ES-I3 (cell line): ENCODE measurements at regions not wholly inside any gene's neighbourhood (a gene's known extent, or its start where the extent isn't known, plus 50 kb on each side); places are given as distances from the start of the nearest gene placed in this dataset.

ENCODE experiments used
- H3K36me3 ChIP-seq: 2 replicates; pipeline ENCODE4 v1.6.1; 2013; ENCODE audit warnings: mild to moderate bottlenecking, low read length, control low read depth, moderate library complexity; ENCODE audit not compliant: insufficient read depth
- H3K4me1 ChIP-seq: 2 replicates; pipeline ENCODE4 v1.6.1; 2013; ENCODE audit warnings: mild to moderate bottlenecking, control low read depth, low read length; ENCODE audit not compliant: insufficient read depth
- H3K9ac ChIP-seq: 2 replicates; pipeline ENCODE4 v1.6.1; 2013; ENCODE audit warnings: low read depth, mild to moderate bottlenecking, low read length, moderate library complexity
- H3K9me3 ChIP-seq: 2 replicates; pipeline ENCODE4 v1.6.1; 2013; ENCODE audit warnings: mild to moderate bottlenecking, low read length, moderate library complexity; ENCODE audit not compliant: control insufficient read depth, insufficient read depth

- Histone ChIP-seq H3K9ac (no peak overlapping the region), H3K4me1 (no peaks in the 10 kb centered on the region; the same call in 1 of the 2 replicates)
Measured at GRCh38 chr2:181818058-181818680, 73.4 kb upstream of the ITPRID2 start.

DNA sequence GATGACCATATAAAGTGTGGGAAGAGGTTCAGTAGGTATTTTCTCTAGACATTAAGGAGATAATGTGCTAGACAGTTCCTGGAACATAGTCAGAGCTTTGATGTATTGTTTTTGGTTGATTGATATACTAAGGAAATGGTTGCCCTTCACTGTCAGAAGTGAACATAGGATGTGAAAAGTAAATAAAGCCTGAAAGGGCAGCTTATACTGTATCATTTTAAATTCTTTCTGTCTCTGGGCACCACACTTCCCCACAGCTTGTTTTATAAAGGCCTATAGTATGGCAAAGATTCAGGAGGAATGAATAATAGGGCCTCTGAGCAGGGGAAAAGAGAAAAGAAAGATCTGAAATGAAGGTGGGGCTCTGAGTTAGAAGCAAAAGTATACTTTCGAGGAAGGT, 72.7 kb upstream of the ITPRID2 start:
- no peaks in the 10 kb centered on the region for H3K9me3 ChIP-seq
- H3K36me3 ChIP-seq = no peaks in the 10 kb centered on the region
- no peak overlapping the region for H3K9ac ChIP-seq
- no peaks in the 10 kb centered on the region; the same call in 1 of the 2 replicates for H3K4me1 ChIP-seq

More at GRCh38 chr2:181818058-181818680, 73.4 kb upstream of the ITPRID2 start:
- Histone ChIP-seq H3K36me3 (no peaks in the 10 kb centered on the region), H3K9me3 (no peaks in the 10 kb centered on the region)

DNA sequence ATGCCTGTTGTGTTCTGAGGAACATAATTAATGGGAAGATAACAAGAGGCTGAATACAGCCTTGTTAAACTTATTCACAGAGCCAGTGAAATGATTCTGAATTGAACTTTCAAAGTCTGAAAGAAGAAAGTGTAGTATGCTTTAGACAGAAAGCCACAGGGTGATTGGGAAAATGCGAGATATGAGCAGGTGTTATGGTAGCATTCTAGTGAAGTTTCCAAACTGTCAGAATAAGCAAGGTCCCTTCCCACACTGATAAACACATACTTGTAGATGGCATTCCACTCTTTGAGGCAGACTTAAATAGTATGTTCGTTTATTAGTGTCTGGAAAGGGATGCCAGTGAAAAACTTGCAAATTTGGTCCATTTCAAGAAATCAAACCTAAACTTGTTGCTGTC, 70.5 kb upstream of the ITPRID2 start:
- Histone ChIP-seq H3K4me1 (no peaks in the 10 kb centered on the region; the same call in 1 of the 2 replicates), H3K9me3 (no peaks in the 10 kb centered on the region)

DNA sequence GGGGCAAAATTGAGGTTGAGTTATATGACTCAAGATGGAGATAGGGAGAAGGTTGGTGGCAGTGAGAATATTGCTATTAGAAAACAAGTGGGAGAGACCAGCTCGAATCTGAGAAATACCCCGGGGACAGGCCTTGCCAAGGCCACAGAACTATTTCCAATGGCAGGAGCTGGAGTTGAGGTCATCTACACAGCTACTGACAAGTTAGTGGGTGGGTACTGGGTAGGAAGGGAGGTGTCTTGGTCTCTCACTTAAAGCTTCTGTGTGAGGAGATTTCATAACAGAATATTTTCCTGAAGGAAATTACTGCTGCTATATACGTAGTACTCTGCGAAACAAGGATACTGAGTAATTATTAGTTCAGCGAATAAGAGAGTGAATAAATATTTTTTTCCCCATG, 69.4 kb upstream of the ITPRID2 start:
- no peaks in the 10 kb centered on the region; the same call in 1 of the 2 replicates for H3K4me1 ChIP-seq
- no peaks in the 10 kb centered on the region for H3K36me3 ChIP-seq
- H3K9me3 ChIP-seq = no peaks in the 10 kb centered on the region

More for the DNA sequence above, 70.5 kb upstream of the ITPRID2 start:
- H3K9ac ChIP-seq = no peak overlapping the region
- H3K36me3 ChIP-seq = no peaks in the 10 kb centered on the region

DNA sequence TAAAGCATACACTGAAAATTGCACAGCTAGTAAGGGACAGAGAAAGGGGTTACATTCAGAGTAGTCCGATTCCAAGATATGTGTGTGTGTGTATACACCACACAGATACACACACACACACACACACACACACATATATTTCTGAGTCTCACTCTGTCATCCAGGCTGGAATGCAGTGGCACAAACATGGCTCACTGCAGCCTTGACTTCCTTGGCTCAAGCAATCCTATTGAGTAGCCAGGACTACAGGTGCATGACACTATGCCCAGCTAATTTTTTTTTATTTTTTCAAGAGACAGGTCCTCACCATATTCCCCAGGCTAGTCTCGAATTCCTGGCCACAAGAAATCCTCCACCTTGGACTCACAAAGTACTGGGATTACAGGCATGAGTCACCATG, 68.1 kb upstream of the ITPRID2 start:
- H3K4me1 ChIP-seq = no peaks in the 10 kb centered on the region; the same call in 1 of the 2 replicates
- no peak overlapping the region for H3K9ac ChIP-seq
- H3K36me3 ChIP-seq = no peaks in the 10 kb centered on the region

More for the DNA sequence above, 69.4 kb upstream of the ITPRID2 start:
- H3K9ac ChIP-seq = no peak overlapping the region

GRCh38 chr2:181828122-181828705, 63.3 kb upstream of the ITPRID2 start:
- H3K4me1 ChIP-seq = no peaks in the 10 kb centered on the region
- no peak overlapping the region for H3K9ac ChIP-seq
- H3K9me3 ChIP-seq = no peaks in the 10 kb centered on the region
- H3K36me3 ChIP-seq = no peaks in the 10 kb centered on the region

More for the DNA sequence above, 68.1 kb upstream of the ITPRID2 start:
- no peaks in the 10 kb centered on the region for H3K9me3 ChIP-seq

GRCh38 chr2:181829230-181829629, 62.3 kb upstream of the ITPRID2 start:
- no peaks in the 10 kb centered on the region for H3K4me1 ChIP-seq
- no peaks in the 10 kb centered on the region for H3K9me3 ChIP-seq
- no peak overlapping the region for H3K9ac ChIP-seq
- H3K36me3 ChIP-seq = no peaks in the 10 kb centered on the region

DNA sequence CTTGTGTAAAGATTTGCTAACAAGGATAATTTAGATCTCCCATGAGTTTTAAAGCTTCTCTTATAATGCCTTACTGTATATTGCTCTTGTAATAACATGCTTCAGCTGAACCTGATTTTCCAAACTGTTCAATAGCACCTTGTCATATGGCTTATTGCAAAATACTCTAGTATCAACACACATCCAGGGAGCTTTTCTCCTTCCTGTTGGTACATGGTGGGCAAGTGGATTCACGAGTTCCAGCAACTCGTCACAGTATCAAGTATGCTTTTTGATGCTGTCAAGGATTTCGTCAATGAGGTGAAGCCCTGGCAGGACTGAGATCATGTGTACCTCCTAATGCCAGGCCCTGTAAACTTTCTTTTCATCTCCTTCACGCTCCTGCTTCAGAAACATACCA, 59.5 kb upstream of the ITPRID2 start:
- H3K4me1 ChIP-seq = no peaks in the 10 kb centered on the region
- no peaks in the 10 kb centered on the region for H3K9me3 ChIP-seq
- no peaks in the 10 kb centered on the region for H3K36me3 ChIP-seq
- H3K9ac ChIP-seq = no peak overlapping the region

DNA sequence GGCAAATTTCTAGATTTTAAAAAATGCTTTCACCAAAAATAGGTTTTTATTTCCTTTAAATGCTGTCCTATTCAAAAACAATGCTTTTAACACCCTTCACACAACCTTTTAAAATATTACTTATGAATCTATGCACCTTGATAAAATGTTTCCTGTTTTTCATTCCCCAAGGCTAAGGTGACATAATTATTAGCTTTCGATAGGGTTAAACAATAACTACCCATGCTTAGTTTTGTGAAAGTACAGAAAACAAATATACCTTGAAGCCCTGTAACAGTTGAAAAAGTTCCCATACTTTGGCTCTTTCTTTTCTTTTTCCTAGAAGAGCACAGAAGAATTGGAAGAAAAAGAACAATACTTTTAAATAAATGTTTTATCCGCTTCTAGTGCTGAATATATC, 54.9 kb upstream of the ITPRID2 start:
- no peaks in the 10 kb centered on the region for H3K9me3 ChIP-seq
- no peaks in the 10 kb centered on the region for H3K36me3 ChIP-seq
- no peak overlapping the region for H3K9ac ChIP-seq
- H3K4me1 ChIP-seq = no peaks in the 10 kb centered on the region

DNA sequence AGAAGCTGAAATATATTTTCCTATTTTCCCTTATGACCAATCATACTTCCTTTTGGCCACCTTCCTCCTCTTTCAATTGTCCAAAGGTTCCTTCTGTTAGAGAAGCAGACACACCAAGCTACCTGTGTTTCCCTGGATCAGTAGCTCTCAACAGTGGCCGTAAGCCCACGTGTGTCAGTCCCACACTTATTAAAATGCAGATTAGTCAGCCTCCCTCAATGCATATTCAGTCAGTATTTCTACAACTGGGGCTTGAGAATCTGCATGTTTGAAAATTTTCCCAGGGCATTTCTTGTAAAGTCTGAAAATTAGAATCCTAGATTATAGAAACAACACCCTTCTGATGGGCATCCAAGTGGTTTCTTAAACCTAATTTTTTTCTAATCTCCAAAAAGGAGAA, 54.0 kb upstream of the ITPRID2 start:
- Histone ChIP-seq H3K9ac (no peak overlapping the region), H3K36me3 (no peaks in the 10 kb centered on the region), H3K4me1 (no peaks in the 10 kb centered on the region), H3K9me3 (no peaks in the 10 kb centered on the region)

DNA sequence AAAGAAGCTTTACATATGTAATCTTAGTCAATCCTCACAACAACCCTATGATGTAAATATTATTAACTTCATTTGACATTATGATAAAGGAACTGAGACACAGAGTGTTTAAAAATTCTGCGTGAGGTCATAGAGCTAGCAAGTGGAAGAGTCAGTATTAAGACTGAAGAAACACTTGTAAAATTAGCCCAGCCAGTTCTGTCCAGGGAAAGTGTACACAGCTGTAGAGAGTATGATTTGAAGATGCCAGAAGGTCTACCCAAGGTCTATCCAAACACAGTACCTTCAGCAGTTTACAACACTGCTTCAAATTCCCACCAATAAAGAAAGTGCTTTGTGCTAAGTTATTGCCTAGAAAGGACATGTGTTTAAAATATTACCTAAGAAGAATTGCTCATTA, 51.7 kb upstream of the ITPRID2 start:
- no peaks in the 10 kb centered on the region for H3K36me3 ChIP-seq
- no peaks in the 10 kb centered on the region for H3K4me1 ChIP-seq
- no peak overlapping the region for H3K9ac ChIP-seq
- H3K9me3 ChIP-seq = no peaks in the 10 kb centered on the region

DNA sequence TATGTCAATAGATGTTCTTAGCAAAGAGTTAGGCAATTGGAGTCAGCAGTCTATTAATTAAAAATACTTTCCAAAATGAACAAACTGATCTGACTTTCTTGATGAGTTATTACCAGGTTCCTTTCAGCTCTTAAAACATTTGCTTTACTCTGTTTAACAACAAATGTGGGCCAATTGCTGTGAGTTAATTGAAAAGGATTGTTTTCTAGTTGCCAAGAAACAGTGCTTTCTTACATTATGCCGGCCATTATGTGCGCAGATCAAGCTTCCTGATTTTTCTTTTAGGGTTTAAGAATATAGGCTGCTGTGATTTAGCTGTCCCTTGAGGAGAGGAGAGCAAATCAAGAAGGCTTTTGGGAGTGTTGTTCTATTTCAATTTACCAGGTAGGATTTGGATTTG, 50.5 kb upstream of the ITPRID2 start:
- Histone ChIP-seq H3K36me3 (no peaks in the 10 kb centered on the region), H3K9ac (no peak overlapping the region), H3K4me1 (no peaks in the 10 kb centered on the region), H3K9me3 (no peaks in the 10 kb centered on the region)
